ENCODE measurements at regions not wholly inside any gene's neighbourhood (a gene's known extent, or its start where the extent isn't known, plus 50 kb on each side); places are given as distances from the start of the nearest gene placed in this dataset.

GRCh38 chr17:62867303-62867702 lies 59.2 kb upstream of the MARCHF10 start:
- H3K9me2 ChIP-seq (ENCODE audit: insufficient read depth, low read length): no peaks in the 10 kb centered on the region
- DNase-seq (ENCODE audit: low spot score): no peak
- no peak overlapping the region for H3K4me2 ChIP-seq (ENCODE audit: low read length)
- ChIA-PET POLR2A (interaction anchor here (0.7 kb wide), 1 partner anchor 1342 kb away, joined by 5 read pairs; no protein-coding TSS in a partner anchor), CTCF (ENCODE audit: unreplicated experiment) (no interaction called here)
- H3K9me3 ChIP-seq (ENCODE audit: low read length): no peaks in the 10 kb centered on the region
- H2AFZ ChIP-seq (ENCODE audit: low read length): no peak overlapping the region
- intact Hi-C loops (cut with micrococcal nuclease; ENCODE audit: unreplicated experiment): no loop called here
- H3K27ac ChIP-seq (ENCODE audit: low read depth, low read length, poor library complexity, severe bottlenecking): no peak overlapping the region
- no peak overlapping the region for H3K4me3 ChIP-seq (ENCODE audit: low read depth, low read length, poor library complexity, severe bottlenecking)
- BruUV-seq (replicated peaks): no TSS peak
- H3K36me3 ChIP-seq (ENCODE audit: insufficient read depth, low read length): no peaks in the 10 kb centered on the region
- TF ChIP-seq CTCF (conservative IDR thresholded peaks at IDR 0.05; ENCODE audit: low read length): no peak
- TF ChIP-seq EZH2phosphoT487 (IDR thresholded peaks at IDR 0.05; ENCODE audit: borderline replicate concordance, low read depth, low read length): no peak
- H3K4me1 ChIP-seq (ENCODE audit: insufficient read depth, low read length, poor library complexity, severe bottlenecking): no peaks in the 10 kb centered on the region
- no peaks in the 10 kb centered on the region for H3K79me2 ChIP-seq (ENCODE audit: insufficient read depth, low read depth, low read length)
- no peaks in the 10 kb centered on the region for H4K20me1 ChIP-seq (ENCODE audit: insufficient read depth, low read length)

- no peak for TF ChIP-seq CTCF (conservative IDR thresholded peaks at IDR 0.05; ENCODE audit: low read length)
- intact Hi-C loops (cut with micrococcal nuclease; ENCODE audit: unreplicated experiment): no loop called here
- no peak overlapping the region for H3K4me2 ChIP-seq (ENCODE audit: low read length)
- no peak overlapping the region for H2AFZ ChIP-seq (ENCODE audit: low read length)
- ChIA-PET POLR2A (no interaction called here), CTCF (ENCODE audit: unreplicated experiment) (no interaction called here)
- H3K36me3 ChIP-seq (ENCODE audit: insufficient read depth, low read length): no peaks in the 10 kb centered on the region
- no peaks in the 10 kb centered on the region for H4K20me1 ChIP-seq (ENCODE audit: insufficient read depth, low read length)
- no peak for DNase-seq (ENCODE audit: low spot score)
- H3K4me1 ChIP-seq (ENCODE audit: insufficient read depth, low read length, poor library complexity, severe bottlenecking): no peaks in the 10 kb centered on the region
- H3K79me2 ChIP-seq (ENCODE audit: insufficient read depth, low read depth, low read length): no peaks in the 10 kb centered on the region
- H3K9me2 ChIP-seq (ENCODE audit: insufficient read depth, low read length): no peaks in the 10 kb centered on the region
- H3K4me3 ChIP-seq (ENCODE audit: low read depth, low read length, poor library complexity, severe bottlenecking): no peak overlapping the region
- H3K9me3 ChIP-seq (ENCODE audit: low read length): no peaks in the 10 kb centered on the region
- no peak overlapping the region for H3K27ac ChIP-seq (ENCODE audit: low read depth, low read length, poor library complexity, severe bottlenecking)
- BruUV-seq (replicated peaks): no TSS peak
Observed at GRCh38 chr17:62866471-62866870, 58.4 kb upstream of the MARCHF10 start.

DNA sequence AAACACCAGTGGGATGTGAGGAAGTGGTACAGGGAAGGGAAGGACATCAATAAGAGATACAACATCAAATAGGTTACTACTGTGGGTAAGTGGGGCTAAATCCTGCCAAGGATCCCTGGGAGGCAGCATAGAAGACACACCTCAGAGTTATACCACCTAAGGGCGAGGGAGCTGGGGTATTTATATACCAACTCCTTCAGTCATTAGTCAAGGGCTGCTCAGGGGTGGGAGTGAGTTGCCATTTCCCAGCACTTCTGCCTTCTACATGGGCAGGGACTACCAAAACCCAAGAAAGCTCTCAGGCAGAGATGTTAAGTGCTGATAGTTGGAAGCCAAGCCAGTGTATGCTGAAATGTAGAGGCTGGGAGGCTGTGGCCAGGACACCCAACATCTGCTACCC lies 57.5 kb upstream of the MARCHF10 start:
- no peak for DNase-seq (ENCODE audit: low spot score)
- Histone ChIP-seq H3K9me2 (ENCODE audit: insufficient read depth, low read length) (no peaks in the 10 kb centered on the region), H3K4me3 (ENCODE audit: low read depth, low read length, poor library complexity, severe bottlenecking) (no peak overlapping the region), H3K36me3 (ENCODE audit: insufficient read depth, low read length) (no peaks in the 10 kb centered on the region), H3K79me2 (ENCODE audit: insufficient read depth, low read depth, low read length) (no peaks in the 10 kb centered on the region), H3K27ac (ENCODE audit: low read depth, low read length, poor library complexity, severe bottlenecking) (no peak overlapping the region), H3K4me1 (ENCODE audit: insufficient read depth, low read length, poor library complexity, severe bottlenecking) (no peaks in the 10 kb centered on the region), H4K20me1 (ENCODE audit: insufficient read depth, low read length) (no peaks in the 10 kb centered on the region), H3K9me3 (ENCODE audit: low read length) (no peaks in the 10 kb centered on the region), H3K4me2 (ENCODE audit: low read length) (no peak overlapping the region), H2AFZ (ENCODE audit: low read length) (no peak overlapping the region)
- intact Hi-C loops (cut with micrococcal nuclease; ENCODE audit: unreplicated experiment): no loop called here
- ChIA-PET POLR2A (no interaction called here), CTCF (ENCODE audit: unreplicated experiment) (no interaction called here)
- TF ChIP-seq EZH2phosphoT487 (IDR thresholded peaks at IDR 0.05; ENCODE audit: borderline replicate concordance, low read depth, low read length): no peak
- no peak for TF ChIP-seq CTCF (conservative IDR thresholded peaks at IDR 0.05; ENCODE audit: low read length)
- no TSS peak for BruUV-seq (replicated peaks)
